ENCODE measurements at regions not wholly inside any gene's neighbourhood (a gene's known extent, or its start where the extent isn't known, plus 50 kb on each side); places are given as distances from the start of the nearest gene placed in this dataset.

- DNase-seq: no peak
These were observed 226.4 kb upstream of the CASK start for GRCh38 chrX:42149765-42150164.

- no peak for DNase-seq
These were observed 225.9 kb upstream of the CASK start for GRCh38 chrX:42149281-42149680.

- no peak for DNase-seq
These were observed 220.7 kb upstream of the CASK start for GRCh38 chrX:42143866-42144592.

- DNase-seq: no peak
These were observed 217.0 kb upstream of the CASK start for GRCh38 chrX:42140320-42140719.

- DNase-seq: no peak
These were observed 212.4 kb upstream of the CASK start for GRCh38 chrX:42135583-42136228.

GRCh38 chrX:42131856-42132255, 208.5 kb upstream of the CASK start:
- no peak for DNase-seq

- DNase-seq: no peak
These were observed 205.9 kb upstream of the CASK start for GRCh38 chrX:42129022-42129940.

GRCh38 chrX:42128587-42128986, 205.2 kb upstream of the CASK start:
- DNase-seq: no peak

GRCh38 chrX:42128020-42128419, 204.7 kb upstream of the CASK start:
- DNase-seq: no peak

- no peak for DNase-seq
These were observed 204.2 kb upstream of the CASK start for GRCh38 chrX:42127563-42127962.

GRCh38 chrX:42123369-42123768, 200.0 kb upstream of the CASK start:
- no peak for DNase-seq

- peak; percentile 9 to 70 (median 27) for DNase-seq
These were observed 195.7 kb upstream of the CASK start for GRCh38 chrX:42119076-42119475.

GRCh38 chrX:42117318-42117717, 194.0 kb upstream of the CASK start:
- no peak for DNase-seq

- DNase-seq: no peak
These were observed 186.1 kb upstream of the CASK start for GRCh38 chrX:42109428-42109827.

GRCh38 chrX:42107495-42108488, 184.4 kb upstream of the CASK start:
- DNase-seq: no peak

GRCh38 chrX:42106556-42106955, 183.2 kb upstream of the CASK start:
- no peak for DNase-seq

- no peak for DNase-seq
These were observed 179.4 kb upstream of the CASK start for GRCh38 chrX:42102586-42103282.

- DNase-seq: peak in 2 of 3 experiments; percentile 3 to 31
These were observed 175.5 kb upstream of the CASK start for GRCh38 chrX:42098900-42099299.

GRCh38 chrX:42097486-42097885, 174.1 kb upstream of the CASK start:
- DNase-seq: no peak

- no peak for DNase-seq
These were observed 173.0 kb upstream of the CASK start for GRCh38 chrX:42096265-42096920.

- DNase-seq: no peak
These were observed 170.9 kb upstream of the CASK start for GRCh38 chrX:42094218-42094617.
